NCI-H146 treated with DMSO at 0.1 percent for 48 hours (cell line): ENCODE measurements at regions not wholly inside any gene's neighbourhood (a gene's known extent, or its start where the extent isn't known, plus 50 kb on each side); places are given as distances from the start of the nearest gene placed in this dataset.
"Not testable (repeated sequence)": the region's sequence is repeated elsewhere in the genome, so short reads cannot be mapped to it uniquely, and the experiment has no call there.

Experiments
- DNase-seq: peaks from one replicate; lab custom pipeline; 2025; ENCODE audit not compliant: unreplicated experiment; lab: John Stamatoyannopoulos, UW

DNA sequence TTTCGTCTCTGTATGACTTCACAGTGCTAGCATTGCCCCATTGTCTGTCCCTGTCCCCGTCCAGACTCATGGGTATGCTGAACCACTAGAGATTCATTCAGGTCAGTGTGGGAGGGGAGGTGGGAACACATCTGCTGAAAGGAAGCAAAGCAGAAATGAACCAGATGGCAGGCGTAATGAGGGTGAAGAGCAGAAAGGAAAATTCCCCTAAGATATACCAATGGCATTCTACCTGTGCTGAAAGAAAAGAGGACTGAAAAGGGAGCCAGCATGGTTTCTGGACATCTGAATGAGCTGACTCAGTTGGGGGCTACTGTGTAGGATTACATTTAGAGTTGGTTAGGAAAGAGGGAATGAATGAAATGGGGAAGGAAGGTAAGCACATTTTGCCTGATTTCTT is 678.7 kb downstream of the MAT2B start:
- no peak for DNase-seq

DNA sequence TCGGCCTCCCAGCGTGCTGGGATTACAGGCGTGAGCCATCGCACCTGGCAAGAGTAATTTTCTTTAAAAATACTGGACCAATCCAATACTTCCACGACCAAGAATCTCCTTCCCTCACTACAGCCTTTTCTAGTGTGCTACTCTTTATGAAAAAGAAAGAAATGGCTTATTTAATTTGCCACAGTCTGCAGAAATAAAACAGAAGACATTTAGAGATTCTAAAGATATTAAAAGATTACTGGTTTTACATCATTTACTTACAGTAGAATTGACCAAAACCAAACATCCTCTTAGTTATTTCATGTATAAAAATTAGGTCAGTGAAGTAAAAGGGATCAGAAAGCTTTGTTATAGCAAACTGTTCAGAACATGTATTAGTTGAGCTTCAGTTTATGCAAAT is 679.6 kb downstream of the MAT2B start:
- no peak for DNase-seq

DNA sequence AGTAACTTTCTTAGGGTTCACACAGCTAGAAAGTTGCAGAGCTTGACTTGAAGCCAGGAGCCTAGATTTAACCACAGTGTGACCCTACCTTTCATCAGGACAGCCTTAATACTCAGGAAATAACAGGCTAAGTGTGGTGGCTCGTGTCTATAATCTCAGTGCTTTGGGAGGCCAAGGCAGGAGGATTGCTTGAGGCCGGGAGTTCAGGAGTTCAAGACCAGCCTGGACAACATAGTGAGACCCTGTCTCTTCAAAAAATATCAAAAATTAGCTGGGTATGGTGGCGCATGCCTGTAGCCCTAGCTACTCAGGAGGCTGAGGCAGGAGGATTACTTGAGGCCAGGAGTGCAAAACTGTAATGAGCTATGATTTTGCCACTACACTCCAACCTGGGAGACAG is 681.1 kb downstream of the MAT2B start:
- DNase-seq, result no peak

GRCh38 chr5:164187785-164188184 is 682.4 kb downstream of the MAT2B start:
- DNase-seq, result no peak

DNA sequence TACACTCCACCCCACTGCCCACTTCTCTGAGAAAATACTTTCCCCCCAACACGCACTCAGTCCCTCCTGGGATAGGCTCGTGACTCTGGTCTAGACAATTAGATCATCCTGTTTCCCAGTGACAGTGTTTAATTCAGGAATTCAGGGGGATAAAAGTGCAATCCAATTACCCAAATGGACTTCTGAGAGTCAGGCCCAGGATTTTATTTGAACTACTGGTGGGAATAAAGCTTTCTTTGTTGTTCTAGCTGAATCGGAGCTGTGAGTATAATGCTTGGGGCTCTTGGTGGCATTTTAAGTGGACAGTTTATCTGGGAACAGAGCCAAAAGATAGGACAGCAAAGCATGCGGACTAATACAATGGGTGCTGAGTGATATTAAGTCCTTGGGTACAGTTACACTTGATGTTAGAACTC is 683.3 kb downstream of the MAT2B start:
- no peak for DNase-seq

DNA sequence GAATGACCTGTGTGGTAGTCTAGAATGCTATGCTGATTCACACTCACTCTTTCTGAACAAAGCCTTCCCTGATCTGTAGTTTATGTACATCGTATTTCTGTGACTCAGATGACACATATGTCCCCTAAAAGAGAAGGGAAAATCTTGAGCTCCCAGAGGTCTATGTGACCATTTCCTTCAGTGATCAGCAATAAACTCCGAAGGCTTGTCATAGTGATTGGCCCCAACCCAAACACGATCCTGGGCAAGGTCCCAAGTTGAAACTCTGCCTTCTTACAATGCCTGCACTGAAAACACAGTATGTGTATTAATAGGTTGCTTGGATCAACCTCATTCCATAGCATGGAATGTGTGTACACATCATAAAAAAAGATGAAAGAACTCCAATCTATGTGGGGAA is 685.8 kb downstream of the MAT2B start:
- no peak for DNase-seq

- no peak for DNase-seq
Measured at GRCh38 chr5:164202338-164202737, 696.9 kb downstream of the MAT2B start.

- no peak for DNase-seq
Measured at GRCh38 chr5:164203581-164204225, 698.3 kb downstream of the MAT2B start.

DNA sequence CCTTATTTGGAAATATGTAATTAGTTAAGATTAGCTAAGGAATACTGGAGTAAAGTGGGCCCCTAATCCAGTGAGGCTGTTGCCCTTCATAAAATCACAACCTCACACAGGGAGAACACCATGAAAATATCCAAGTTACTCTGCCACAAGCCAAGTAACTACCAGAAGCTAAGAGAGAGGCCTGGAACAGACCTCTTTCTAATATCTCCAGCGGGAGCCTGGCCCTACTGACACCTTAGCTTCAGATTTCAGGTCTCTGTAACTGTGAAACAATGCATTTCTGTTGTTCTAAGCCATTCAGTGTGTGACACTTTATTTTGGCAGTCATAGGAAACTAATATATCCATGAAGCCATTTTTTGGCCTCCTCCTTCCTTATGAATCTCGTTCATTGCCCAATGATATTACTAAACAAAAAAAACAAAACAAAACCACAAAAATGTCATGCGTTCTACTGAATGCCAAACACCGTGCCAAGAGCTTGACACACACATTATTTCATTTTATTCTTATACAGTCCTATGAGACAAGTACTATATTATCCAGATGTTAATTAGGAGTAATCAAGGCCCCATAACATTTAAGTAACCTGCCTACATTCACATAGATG is 699.0 kb downstream of the MAT2B start:
- no peak for DNase-seq

DNA sequence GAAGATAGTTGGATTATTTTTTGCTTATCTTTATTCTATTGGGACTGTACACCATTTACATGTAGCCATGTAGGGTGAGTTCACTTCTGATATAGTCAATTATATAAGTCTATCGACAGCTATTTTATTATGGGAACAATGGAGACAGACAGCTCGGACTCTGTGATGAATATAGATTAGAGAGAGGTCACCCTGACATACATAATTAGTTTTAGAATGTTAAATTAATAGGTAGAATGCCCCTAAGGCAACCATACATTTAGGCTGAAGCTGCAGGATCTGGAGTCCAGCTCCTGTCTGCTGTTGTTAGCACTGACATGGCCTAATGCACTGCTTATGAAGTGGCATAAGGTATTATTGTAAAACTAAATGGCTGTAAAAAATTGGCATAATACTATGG is 700.8 kb downstream of the MAT2B start:
- no peak for DNase-seq

- no peak for DNase-seq
Measured at GRCh38 chr5:164207646-164208045, 702.2 kb downstream of the MAT2B start.

GRCh38 chr5:164210491-164210890 is 705.1 kb downstream of the MAT2B start:
- DNase-seq, result no peak

- no peak for DNase-seq
Measured at GRCh38 chr5:164214698-164215097, 709.3 kb downstream of the MAT2B start.

DNA sequence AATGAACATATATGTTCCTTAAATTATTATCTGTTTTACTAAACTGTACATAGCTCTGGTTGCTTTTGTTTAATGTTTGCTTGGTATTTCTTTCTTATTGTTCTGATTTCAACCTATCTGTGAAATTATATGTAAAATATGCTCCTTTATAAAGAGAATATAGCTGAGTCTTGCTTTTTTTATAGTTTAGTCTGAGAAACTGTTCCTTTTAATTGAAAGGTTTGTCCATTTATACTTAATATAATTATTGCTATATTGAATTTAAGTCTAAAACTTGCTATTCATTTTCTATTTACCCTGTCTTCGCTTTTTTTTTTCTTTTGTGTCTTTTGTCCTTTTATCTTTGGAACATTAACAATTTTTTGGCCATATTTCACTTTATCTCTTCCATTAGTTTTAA is 712.0 kb downstream of the MAT2B start:
- no peak for DNase-seq

GRCh38 chr5:164220522-164220921 is 715.1 kb downstream of the MAT2B start:
- DNase-seq, result no peak

DNA sequence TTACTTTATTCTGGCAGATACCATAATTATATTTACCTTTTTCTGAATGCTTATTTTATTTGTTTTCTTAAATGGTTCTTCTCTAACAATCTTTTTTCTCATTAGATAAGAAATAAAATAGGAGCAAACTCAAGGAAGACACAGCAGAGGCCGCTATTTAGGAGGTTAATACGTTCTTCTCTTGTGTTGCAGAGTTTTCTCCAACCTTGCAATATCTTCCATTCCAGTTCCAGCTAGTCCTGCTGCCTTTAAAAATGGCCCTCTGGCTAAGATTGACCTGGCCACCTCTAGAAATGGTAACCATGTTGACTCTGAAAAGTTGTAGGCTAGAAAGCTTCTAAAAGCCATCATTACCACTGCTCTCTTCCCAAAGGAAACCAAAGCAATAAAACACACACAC is 718.8 kb downstream of the MAT2B start:
- no peak for DNase-seq

- DNase-seq, result no peak
Measured at GRCh38 chr5:164224772-164225171, 719.4 kb downstream of the MAT2B start.

- DNase-seq, result no peak
Measured at GRCh38 chr5:164230341-164230740, 724.9 kb downstream of the MAT2B start.

DNA sequence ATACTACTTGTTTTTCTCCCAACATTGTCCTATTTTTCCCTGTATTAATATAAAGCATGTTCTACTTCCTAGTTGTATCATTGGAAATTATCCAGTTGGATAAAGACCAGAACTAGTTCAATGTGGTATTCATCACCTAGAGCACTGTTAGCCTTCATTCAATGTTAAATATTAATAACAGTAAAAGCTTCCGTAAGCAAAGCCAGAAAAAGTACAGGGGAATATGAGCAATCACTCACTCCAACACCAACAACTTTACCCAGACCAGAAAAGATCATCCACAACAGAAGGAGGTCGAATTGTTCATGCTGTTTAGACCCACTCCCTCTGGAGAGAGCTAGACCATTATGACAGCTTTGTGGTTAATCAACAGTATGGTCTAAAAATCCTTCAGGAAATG is 728.4 kb downstream of the MAT2B start:
- DNase-seq, result no peak

DNA sequence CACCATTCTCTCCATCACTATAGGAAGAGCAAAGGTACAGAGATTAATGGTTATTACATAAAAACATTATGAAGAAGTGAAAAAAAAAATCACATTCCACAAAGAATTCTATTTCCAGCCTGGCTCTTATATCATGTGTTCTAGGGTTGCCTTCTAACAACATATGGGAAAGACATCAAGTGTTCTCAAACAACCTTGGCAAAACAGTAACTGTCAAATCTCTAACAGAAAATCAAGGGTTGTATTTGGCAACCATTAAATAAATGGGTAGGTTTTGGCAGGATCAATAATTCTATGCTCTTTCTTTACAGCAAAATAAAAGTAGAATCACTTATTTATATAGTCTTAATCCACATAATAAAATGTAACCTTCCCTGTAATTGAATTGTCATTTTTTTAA is 728.9 kb downstream of the MAT2B start:
- no peak for DNase-seq

DNA sequence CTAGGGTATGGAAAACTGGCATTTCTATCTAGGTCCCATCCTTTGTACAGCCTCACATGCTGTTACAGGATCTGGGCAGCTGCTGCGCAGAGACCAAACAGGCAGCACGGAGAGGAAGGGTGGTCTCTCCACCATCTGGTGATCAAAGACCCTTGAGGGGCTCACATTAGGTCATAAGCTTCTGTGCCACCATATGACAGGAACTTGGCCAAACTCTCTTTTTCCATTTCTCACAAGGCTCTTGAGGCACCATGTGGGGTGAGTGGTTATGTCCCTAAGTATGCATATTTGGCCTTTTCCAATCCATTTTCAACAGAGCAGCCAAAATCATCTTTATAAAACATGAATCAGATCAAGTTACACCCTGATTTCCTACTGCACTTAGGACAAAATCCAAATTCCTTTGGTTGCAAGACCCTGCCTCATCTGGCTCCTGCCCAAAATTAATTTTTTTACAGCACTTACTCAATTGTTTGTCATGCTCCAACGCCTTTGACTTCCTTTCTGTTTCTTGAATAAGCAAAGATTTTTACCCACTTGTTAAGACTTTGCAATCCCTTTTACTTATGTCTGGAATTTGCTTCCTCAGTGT is 730.0 kb downstream of the MAT2B start:
- DNase-seq, result no peak

DNA sequence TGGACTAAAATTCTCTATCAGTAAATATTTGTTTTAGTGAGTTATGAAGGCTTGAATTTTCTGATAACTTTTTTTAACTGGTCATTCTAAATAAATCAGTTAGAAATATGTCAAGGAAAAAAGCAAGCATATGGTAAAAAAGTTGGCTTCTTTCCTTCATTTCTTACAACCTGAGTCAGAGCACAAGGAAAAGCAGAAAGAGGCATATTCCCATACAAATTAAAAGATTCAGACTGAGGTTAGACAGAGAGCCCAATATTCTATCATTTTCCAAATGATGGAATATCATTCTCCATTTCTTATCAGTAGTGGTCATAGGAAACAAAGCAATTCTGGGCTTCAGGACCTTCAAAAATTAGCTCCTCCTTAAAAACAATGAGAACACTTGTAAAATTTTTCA is 732.1 kb downstream of the MAT2B start:
- no peak for DNase-seq

DNA sequence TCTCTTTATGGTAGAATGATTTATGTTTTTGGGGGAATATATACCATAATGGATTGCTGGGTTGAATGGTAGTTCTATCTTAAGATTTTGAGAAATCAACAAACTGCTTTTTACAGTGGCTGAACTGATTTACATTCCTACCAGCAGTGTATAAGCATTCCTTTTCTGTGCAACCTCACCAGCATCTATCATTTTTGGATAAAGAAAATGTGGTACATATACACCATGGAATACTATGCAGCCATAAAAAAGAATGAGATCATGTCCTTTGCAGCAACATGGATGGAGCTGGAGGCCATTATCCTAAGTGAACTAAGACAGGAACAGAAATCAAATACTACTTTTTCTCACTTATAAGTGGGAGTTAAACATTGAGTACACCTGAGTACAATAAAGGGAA is 746.4 kb downstream of the MAT2B start:
- DNase-seq, result not testable (repeated sequence)
